K562 (cell line): ENCODE measurements at regions not wholly inside any gene's neighbourhood (a gene's known extent, or its start where the extent isn't known, plus 50 kb on each side); places are given as distances from the start of the nearest gene placed in this dataset.

Source experiments
- ATAC-seq: fragments of 200-7000 bp; cut with Tn5 transposase; 3 replicates; pipeline ENCODE4 v1.9.1; 2020; ENCODE audit warnings: moderate library complexity
- BruUV-seq: library from RNA; stranded (reverse); fragments of 400-500 nt; replicated peaks from 2 replicates; lab custom pipeline; 2021; lab: Mats Ljungman, UMichigan
- CTCF ChIA-PET: fragments of 300-600 bp; formaldehyde crosslinking; extraction: SDS; loops from one replicate; lab custom pipeline; 2021; ENCODE audit warnings: low intra/inter-chr PET ratio; lab: Yijun Ruan, JAX
- POLR2A ChIA-PET: fragments of 300-600, 350-650 bp; sonication (Branson Sonifier 250); formaldehyde crosslinking; extraction: SDS; loops from one replicate; lab custom pipeline; 2021; ENCODE audit warnings: antibody characterized with exemption, inconsistent platforms; lab: Yijun Ruan, JAX
- DNase-seq, 4 experiments: peaks; one replicate each; pipeline versions ENCODE4 v3.0.0 to v3.0.0-alpha.2; 2011 to 2018; ENCODE audit warnings: low spot score in 3 of 4, mixed read lengths in 3 of 4; ENCODE audit errors: extremely low read depth in 1 of 4
- FAIRE-seq: peaks from 2 replicates; lab custom pipeline; 2011; peaks lifted over from hg19 to GRCh38; lab: Jason Lieb, UNC
- H2AFZ ChIP-seq: 2 replicates; pipeline ENCODE4 v1.6.0; 2011; ENCODE audit warnings: low read depth, low read length, control low read depth, inconsistent platforms
- H3K27ac ChIP-seq: fragments of 200-600 bp; 3 replicates; pipeline ENCODE4 v1.8.0; 2011; ENCODE audit warnings: low read depth, mild to moderate bottlenecking, control low read depth, inconsistent platforms, low read length, moderate library complexity, mixed read lengths; ENCODE audit errors: extremely low read depth
- H3K27me3 ChIP-seq, 2 experiments: fragments of 300-600 bp in 1 of 2; 2 replicates in 1 of 2; 3 replicates in 1 of 2; pipeline versions ENCODE4 v1.6.0 to v1.8.0; 2011; ENCODE audit warnings: inconsistent platforms in 2 of 2, low read length in 2 of 2, mild to moderate bottlenecking in 1 of 2, mixed read lengths in 1 of 2, moderate library complexity in 1 of 2; ENCODE audit not compliant: control insufficient read depth in 2 of 2, insufficient read depth in 2 of 2
- H3K36me3 ChIP-seq: fragments of 300-600 bp; 3 replicates; pipeline ENCODE4 v1.8.0; 2011; ENCODE audit warnings: mild to moderate bottlenecking, low read length, inconsistent platforms; ENCODE audit not compliant: control insufficient read depth, insufficient read depth
- H3K4me1 ChIP-seq, 2 experiments: fragments of 200-600 bp in 1 of 2; replicated peaks in 1 of 2; 2 replicates in 1 of 2; 3 replicates in 1 of 2; pipeline versions ENCODE4 v1.5.1 to v1.8.0; 2011; ENCODE audit warnings: inconsistent platforms in 2 of 2, low read length in 2 of 2, mild to moderate bottlenecking in 1 of 2, mixed read lengths in 1 of 2, moderate library complexity in 1 of 2; ENCODE audit not compliant: control insufficient read depth in 2 of 2, insufficient read depth in 2 of 2
- H3K4me2 ChIP-seq: 2 replicates; pipeline ENCODE4 v1.6.1; 2011; ENCODE audit warnings: low read length, control low read depth, inconsistent platforms, mixed read lengths; ENCODE audit not compliant: insufficient read depth
- H3K4me3 ChIP-seq: fragments of 200-600 bp; sonication (generic), shearing (Covaris generic); 2 replicates; pipeline ENCODE4 v1.5.1; 2016; ENCODE audit warnings: control low read depth, inconsistent platforms
- H3K79me2 ChIP-seq: fragments of 200-600 bp; 3 replicates; pipeline ENCODE4 v1.8.0; 2011; ENCODE audit warnings: low read length, inconsistent platforms; ENCODE audit not compliant: control insufficient read depth, insufficient read depth
- H3K9ac ChIP-seq, 2 experiments: 2 replicates each; pipeline versions ENCODE4 v1.6.0 to v1.6.1; 2011; ENCODE audit warnings: low read depth in 2 of 2, low read length in 2 of 2, control low read depth in 1 of 2, inconsistent platforms in 1 of 2, mild to moderate bottlenecking in 1 of 2, mixed read lengths in 1 of 2; ENCODE audit not compliant: insufficient read depth in 1 of 2
- H3K9me1 ChIP-seq: one replicate; pipeline ENCODE4 v1.6.0; 2011; ENCODE audit warnings: inconsistent platforms, mild to moderate bottlenecking, low read length, moderate library complexity; ENCODE audit not compliant: control insufficient read depth, insufficient read depth
- H3K9me3 ChIP-seq: replicated peaks from 2 replicates; pipeline ENCODE4 v1.5.1; 2011; ENCODE audit warnings: low read depth, low read length, inconsistent platforms; ENCODE audit not compliant: control insufficient read depth, insufficient read depth
- H4K20me1 ChIP-seq: replicated peaks from 2 replicates; pipeline ENCODE4 v1.6.1; 2011; ENCODE audit warnings: low read length, inconsistent platforms, mixed read lengths; ENCODE audit not compliant: control insufficient read depth, insufficient read depth
- ARNT ChIP-seq, 2 experiments: fragments of 450-650 bp; IDR thresholded peaks; 2 replicates each; pipeline ENCODE4 v1.6.1; 2016; ENCODE audit warnings: mild to moderate bottlenecking in 1 of 2
- BACH1 ChIP-seq: fragments of 200-800 bp; sonication (Bioruptor generic); IDR thresholded peaks from 2 replicates; pipeline ENCODE4 v1.6.1; 2016; ENCODE audit warnings: missing genetic modification characterization, missing compliant biosample characterization
- C11orf30 ChIP-seq: fragments of 450-650 bp; IDR thresholded peaks from 2 replicates; pipeline ENCODE4 v1.6.1; 2016; ENCODE audit warnings: low read depth, mild to moderate bottlenecking
- ETS2 ChIP-seq: IDR thresholded peaks from 2 replicates; pipeline ENCODE4 v1.6.1; 2016; ENCODE audit warnings: borderline replicate concordance, missing genetic modification characterization, mild to moderate bottlenecking, moderate library complexity, missing compliant biosample characterization; ENCODE audit not compliant: poor library complexity, severe bottlenecking
- GATA2 ChIP-seq: sonication (generic); formaldehyde crosslinking; IDR thresholded peaks from 2 replicates; pipeline ENCODE4 v1.4.0; 2020; ENCODE audit warnings: mild to moderate bottlenecking, missing genetic modification reagents
- IFI16 ChIP-seq: fragments of 250-450 bp; sonication (Bioruptor Pico); IDR thresholded peaks from 2 replicates; pipeline ENCODE4 v2.1.2; 2022; ENCODE audit warnings: mild to moderate bottlenecking, inconsistent platforms
- KHSRP ChIP-seq: fragments of 450-650 bp; IDR thresholded peaks from 2 replicates; pipeline ENCODE4 v1.6.1; 2017
- MCM3 ChIP-seq: fragments of 450-650 bp; IDR thresholded peaks from 2 replicates; pipeline ENCODE4 v1.6.1; 2016
- MLX ChIP-seq, 2 experiments: fragments of 450-650 bp in 1 of 2; sonication (generic) in 1 of 2; formaldehyde crosslinking; conservative IDR thresholded peaks; 2 replicates each; pipeline versions ENCODE4 v1.4.0 to v1.8.1; 2020 to 2022; ENCODE audit warnings: mild to moderate bottlenecking in 1 of 2, missing genetic modification reagents in 1 of 2
- NR2F6 ChIP-seq: fragments of 450-650 bp; formaldehyde crosslinking; IDR thresholded peaks from 2 replicates; pipeline ENCODE4 v1.4.0; 2020; ENCODE audit warnings: mild to moderate bottlenecking
- NUFIP1 ChIP-seq: fragments of 450-650 bp; IDR thresholded peaks from 2 replicates; pipeline ENCODE4 v1.6.1; 2018; ENCODE audit not compliant: partially characterized antibody
- PHF20 ChIP-seq: fragments of 450-650 bp; IDR thresholded peaks from 2 replicates; pipeline ENCODE4 v1.6.1; 2018; ENCODE audit not compliant: partially characterized antibody
- POLR2AphosphoS2 ChIP-seq: IDR thresholded peaks from 2 replicates; pipeline ENCODE4 v1.6.1; 2012; ENCODE audit warnings: low read length, improper control_type of control experiment
- SMAD3 ChIP-seq: fragments of 450-650 bp; formaldehyde crosslinking; conservative IDR thresholded peaks from 2 replicates; pipeline ENCODE4 v1.4.0; 2020; ENCODE audit warnings: mild to moderate bottlenecking
- SRSF7 ChIP-seq: fragments of 200-400 bp; formaldehyde crosslinking; optimal IDR thresholded peaks from 2 replicates; pipeline ENCODE3; 2017; ENCODE audit warnings: mild to moderate bottlenecking, low read depth, low read length
- ZBED1 ChIP-seq: IDR thresholded peaks from 2 replicates; pipeline ENCODE4 v1.6.1; 2014
- ZBTB33 ChIP-seq: sonication (generic); formaldehyde crosslinking; IDR thresholded peaks from 2 replicates; pipeline ENCODE4 v1.8.1; 2023; ENCODE audit warnings: mild to moderate bottlenecking, missing genetic modification reagents
- ZNF24 ChIP-seq: fragments of 450-650 bp; IDR thresholded peaks from 2 replicates; pipeline ENCODE4 v1.6.1; 2016
- WGBS: fragments of 100-300 bp; shearing (Covaris generic); methylation state at CpG from one replicate; pipeline ENCODE4 v1.1.6; 2016; ENCODE audit warnings: low coverage, mixed read lengths; ENCODE audit not compliant: insufficient coverage; ENCODE audit errors: missing lambda C conversion rate; 5-methylcytosine and 5-hydroxymethylcytosine counted together
- in situ Hi-C: fragments of 300-500 bp; cut with MboI; formaldehyde crosslinking; loops from 4 replicates; pipeline ENCODE4 v1.15.0; 2018; ENCODE audit warnings: inconsistent platforms, mixed read lengths
- intact Hi-C: fragments of 100-400 bp; cut with micrococcal nuclease; formaldehyde crosslinking; loops from 2 replicates; pipeline ENCODE4 v1.14.2; 2022

- POLR2A ChIA-PET = no interaction called here
- no TSS peak for BruUV-seq
- CTCF ChIA-PET = no interaction called here
- TF ChIP-seq SMAD3 (CRISPR knock-in tag) = no peak
- no peak for TF ChIP-seq ZBED1
- no peak for TF ChIP-seq SRSF7
- no peak for TF ChIP-seq POLR2AphosphoS2
- no peak for TF ChIP-seq ZNF24
- no peak for TF ChIP-seq BACH1
- TF ChIP-seq C11orf30 = no peak
- TF ChIP-seq IFI16 (CRISPR knock-in tag) = no peak
- TF ChIP-seq MCM3 = no peak
- no peak for TF ChIP-seq MLX (CRISPR knock-in tag; conservative IDR thresholded peaks at IDR 0.05)
- no peak for TF ChIP-seq ARNT (IDR thresholded peaks at IDR 0.05)
- no peak for TF ChIP-seq KHSRP
- no peak for TF ChIP-seq GATA2
- TF ChIP-seq NR2F6 = no peak
- TF ChIP-seq NUFIP1 = no peak
- no peak for TF ChIP-seq ETS2 (tag)
- no peak for TF ChIP-seq PHF20
- TF ChIP-seq ZBTB33 (CRISPR knock-in tag) = no peak
Observed at GRCh38 chrX:101729986-101730385, 70.3 kb upstream of the ARMCX2 start.

More at GRCh38 chrX:101729986-101730385, 70.3 kb upstream of the ARMCX2 start:
- 0% methylated on average over 1 of the region's 1 CpG for WGBS
- Histone ChIP-seq H3K27me3 (no peaks in the 10 kb centered on the region), H3K36me3 (no peaks in the 10 kb centered on the region), H2AFZ (no peak overlapping the region), H3K9me3 (no peaks in the 10 kb centered on the region), H3K9me1 (no peaks in the 10 kb centered on the region), H3K4me2 (no peak overlapping the region), H3K4me1 (no peaks in the 10 kb centered on the region), H3K27ac (no peak overlapping the region), H3K79me2 (no peaks in the 10 kb centered on the region), H3K9ac (no peak overlapping the region), H3K4me3 (no peak overlapping the region), H4K20me1 (no peaks in the 10 kb centered on the region)
- in situ Hi-C loops = no loop called here
- ATAC-seq = no peak
- FAIRE-seq = no peak
- no peak for DNase-seq
- intact Hi-C loops = no loop called here
